C4-2B (cell line): ENCODE measurements at regions not wholly inside any gene's neighbourhood (a gene's known extent, or its start where the extent isn't known, plus 50 kb on each side); places are given as distances from the start of the nearest gene placed in this dataset.

ENCODE experiments used
- CTCF ChIP-seq: fragments of 450-650 bp; conservative IDR thresholded peaks from 2 replicates; pipeline ENCODE4 v1.5.1; 2017; ENCODE audit warnings: mild to moderate bottlenecking
- ZFX ChIP-seq: fragments of 450-650 bp; IDR thresholded peaks from 2 replicates; pipeline ENCODE4 v1.6.1; 2017

- TF ChIP-seq CTCF (0 out of 2 replicates have a peak, but pooled peaks have one; percentile 2), ZFX (no peak)
These were observed 117.8 kb upstream of the KCNH8 start for GRCh38 chr3:19030522-19030839.
